NB4 (cell line): ENCODE measurements at regions not wholly inside any gene's neighbourhood (a gene's known extent, or its start where the extent isn't known, plus 50 kb on each side); places are given as distances from the start of the nearest gene placed in this dataset.

Source experiments
- DNase-seq: peaks from one replicate; pipeline ENCODE4 v3.0.0; 2010; ENCODE audit warnings: low read depth
- H3K4me3 ChIP-seq: one replicate; pipeline ENCODE4 v1.5.1; 2011; ENCODE audit warnings: mild to moderate bottlenecking, low read depth, low read length, moderate library complexity
- MYC ChIP-seq: IDR thresholded peaks from 2 replicates; pipeline ENCODE4 v1.6.1; 2011; ENCODE audit warnings: low read depth, low read length
- POLR2A ChIP-seq: IDR thresholded peaks from 2 replicates; pipeline ENCODE4 v1.6.1; 2011; ENCODE audit warnings: mild to moderate bottlenecking; ENCODE audit not compliant: insufficient read length; ENCODE audit errors: extremely low read depth
- TF ChIP-seq, protein P1 (sequence below): IDR thresholded peaks from one replicate; pipeline ENCODE4 v1.5.1; 2012; ENCODE audit warnings: low read depth, low read length
- TF ChIP-seq, protein P2 (sequence below): IDR thresholded peaks from 2 replicates; pipeline ENCODE4 v1.6.1; 2011; ENCODE audit warnings: low read depth, low read length

GRCh38 chr11:112795142-112795815 is 165.9 kb upstream of the NCAM1 start:
- H3K4me3 ChIP-seq: no peak overlapping the region
- TF ChIP-seq MYC (no peak), POLR2A (no peak)
- TF ChIP-seq, protein P1, sequence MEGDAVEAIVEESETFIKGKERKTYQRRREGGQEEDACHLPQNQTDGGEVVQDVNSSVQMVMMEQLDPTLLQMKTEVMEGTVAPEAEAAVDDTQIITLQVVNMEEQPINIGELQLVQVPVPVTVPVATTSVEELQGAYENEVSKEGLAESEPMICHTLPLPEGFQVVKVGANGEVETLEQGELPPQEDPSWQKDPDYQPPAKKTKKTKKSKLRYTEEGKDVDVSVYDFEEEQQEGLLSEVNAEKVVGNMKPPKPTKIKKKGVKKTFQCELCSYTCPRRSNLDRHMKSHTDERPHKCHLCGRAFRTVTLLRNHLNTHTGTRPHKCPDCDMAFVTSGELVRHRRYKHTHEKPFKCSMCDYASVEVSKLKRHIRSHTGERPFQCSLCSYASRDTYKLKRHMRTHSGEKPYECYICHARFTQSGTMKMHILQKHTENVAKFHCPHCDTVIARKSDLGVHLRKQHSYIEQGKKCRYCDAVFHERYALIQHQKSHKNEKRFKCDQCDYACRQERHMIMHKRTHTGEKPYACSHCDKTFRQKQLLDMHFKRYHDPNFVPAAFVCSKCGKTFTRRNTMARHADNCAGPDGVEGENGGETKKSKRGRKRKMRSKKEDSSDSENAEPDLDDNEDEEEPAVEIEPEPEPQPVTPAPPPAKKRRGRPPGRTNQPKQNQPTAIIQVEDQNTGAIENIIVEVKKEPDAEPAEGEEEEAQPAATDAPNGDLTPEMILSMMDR: peak; percentile 90
- TF ChIP-seq, protein P2, sequence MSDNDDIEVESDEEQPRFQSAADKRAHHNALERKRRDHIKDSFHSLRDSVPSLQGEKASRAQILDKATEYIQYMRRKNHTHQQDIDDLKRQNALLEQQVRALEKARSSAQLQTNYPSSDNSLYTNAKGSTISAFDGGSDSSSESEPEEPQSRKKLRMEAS: no peak
- DNase-seq: peak; percentile 66

- H3K4me3 ChIP-seq: no peak overlapping the region
- DNase-seq: no peak
- TF ChIP-seq, protein P2: no peak
- TF ChIP-seq POLR2A (no peak), MYC (no peak)
- TF ChIP-seq, protein P1: no peak
Observed at GRCh38 chr11:112795911-112796649, 165.1 kb upstream of the NCAM1 start.

GRCh38 chr11:112797092-112797491 is 164.1 kb upstream of the NCAM1 start:
- H3K4me3 ChIP-seq: no peak overlapping the region
- no peak for TF ChIP-seq POLR2A
- no peak for TF ChIP-seq MYC
- TF ChIP-seq, protein P2: no peak
- TF ChIP-seq, protein P1: no peak
- DNase-seq: no peak

DNA sequence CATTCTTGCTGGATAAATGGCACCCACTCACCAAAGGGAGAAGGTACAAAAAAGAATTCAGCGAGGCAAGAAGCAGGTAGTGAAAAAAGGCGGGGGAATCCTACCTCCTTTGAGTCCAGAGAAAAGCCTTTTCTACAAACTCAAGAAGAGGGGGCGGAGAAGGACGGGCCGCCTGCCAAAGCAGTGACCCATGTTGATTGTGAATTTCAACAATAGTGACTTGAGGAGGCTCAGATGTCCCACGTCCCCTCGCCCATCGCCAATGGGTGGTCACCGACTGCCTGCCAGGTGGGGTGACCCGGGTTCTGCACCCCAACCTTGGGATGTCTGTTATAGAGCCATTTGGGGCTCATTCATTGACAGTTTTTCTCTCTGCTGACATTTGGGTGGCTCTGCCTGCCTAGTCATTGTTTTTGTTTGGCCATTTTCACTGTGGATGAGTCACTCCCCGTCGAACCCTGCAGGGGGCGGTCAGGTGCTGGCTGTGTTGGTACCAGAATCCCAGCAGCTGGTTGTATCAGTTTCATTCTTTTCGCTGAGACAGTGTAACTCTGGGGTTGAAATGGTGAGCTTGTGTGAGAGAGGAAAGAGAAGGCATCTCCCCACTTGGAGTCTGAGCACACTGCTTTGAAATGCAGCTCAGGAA is 163.4 kb upstream of the NCAM1 start:
- DNase-seq: peak; percentile 55
- TF ChIP-seq, protein P1: peak; percentile 83
- TF ChIP-seq MYC: no peak
- no peak overlapping the region for H3K4me3 ChIP-seq

- DNase-seq: no peak
- no peak overlapping the region for H3K4me3 ChIP-seq
- TF ChIP-seq, protein P1: no peak
- TF ChIP-seq, protein P2: no peak
- TF ChIP-seq MYC: no peak
- TF ChIP-seq POLR2A: no peak
Observed at GRCh38 chr11:112801025-112801816, 160.0 kb upstream of the NCAM1 start.
